ENCODE measurements at regions not wholly inside any gene's neighbourhood (a gene's known extent, or its start where the extent isn't known, plus 50 kb on each side); places are given as distances from the start of the nearest gene placed in this dataset.

DNA sequence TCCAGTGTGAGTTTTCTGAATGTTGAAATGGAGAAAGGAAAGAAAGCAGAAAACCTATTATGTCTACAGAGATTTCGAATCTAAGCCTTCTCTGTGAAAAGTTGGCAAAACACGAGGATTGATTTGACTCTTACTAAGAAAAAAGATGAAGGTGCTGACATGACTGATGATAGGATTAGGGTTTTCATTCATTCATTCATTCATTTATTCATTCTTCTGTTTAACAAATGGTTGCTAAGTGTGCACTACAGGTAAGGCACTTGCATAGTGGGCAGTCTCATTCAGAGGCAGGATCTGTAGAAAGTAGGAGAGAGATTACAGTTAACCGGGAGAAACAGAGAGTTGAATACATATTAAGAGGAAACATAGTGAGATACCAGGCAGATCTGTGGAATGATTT is 137.1 kb downstream of the ZNF365 start:
- TF ChIP-seq POLR2A (IDR thresholded peaks at IDR 0.05; ENCODE audit: low read depth, low read length) (no peak), POLR2AphosphoS5 (IDR thresholded peaks at IDR 0.05; ENCODE audit: low read depth, low read length) (no peak), TAF1 (IDR thresholded peaks at IDR 0.05; ENCODE audit: borderline replicate concordance, low read depth, low read length) (no peak)
